ENCODE measurements at regions not wholly inside any gene's neighbourhood (a gene's known extent, or its start where the extent isn't known, plus 50 kb on each side); places are given as distances from the start of the nearest gene placed in this dataset.

DNA sequence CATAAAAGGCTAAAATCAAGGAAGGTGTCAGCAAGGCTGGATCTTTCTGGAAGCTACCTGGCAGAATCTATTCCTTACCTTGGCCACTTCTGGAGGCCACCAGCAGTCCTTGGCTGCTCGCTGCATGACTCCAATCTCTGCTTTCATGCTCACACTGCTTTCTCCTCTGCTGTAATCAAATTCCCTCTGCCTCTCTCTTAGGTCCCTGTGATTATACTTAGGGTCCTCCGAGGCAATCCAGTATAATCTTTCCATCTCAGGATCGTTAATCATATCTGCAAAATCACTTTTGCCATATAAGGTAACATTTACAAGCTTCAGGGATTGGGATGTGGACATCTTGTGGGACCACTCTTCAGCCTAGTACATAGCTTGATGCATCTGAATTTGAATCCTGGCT, 110.7 kb upstream of the IVNS1ABP start:
- Mint-ChIP-seq H3K4me3 (no peak overlapping the region), H3K27me3 (ENCODE audit: low read depth) (no peaks in the 10 kb centered on the region), H3K4me1 (peaks cover 0 to 5% of the 10 kb centered on the region in 2 experiments; a peak in 1 of 4 replicates), H3K27ac (no peak overlapping the region), H3K36me3 (ENCODE audit: insufficient read depth in 1 of 3, low read depth in 3 of 3) (no peaks in the 10 kb centered on the region), H3K9me3 (peaks cover 0 to 3% of the 10 kb centered on the region in 2 experiments; a peak in 2 of 5 replicates)
- Histone ChIP-seq H2BK12ac (ENCODE audit: insufficient read length, low read depth, low read length) (no peak overlapping the region), H3K4me1 (ENCODE audit: insufficient read depth, low read length) (no peaks in the 10 kb centered on the region), H2AFZ (ENCODE audit: low read length) (no peak overlapping the region), H3K23me2 (ENCODE audit: insufficient read length, low read depth, low read length, poor library complexity, severe bottlenecking) (no peaks in the 10 kb centered on the region), H2BK5ac (ENCODE audit: insufficient read length, low read length) (no peak overlapping the region), H4K5ac (ENCODE audit: insufficient read length, low read depth, low read length) (no peak overlapping the region), H4K8ac (replicated peaks; ENCODE audit: insufficient read length, low read depth, low read length) (no peak overlapping the region), H3K4ac (ENCODE audit: low read depth, low read length) (no peak overlapping the region), H4K20me1 (ENCODE audit: control insufficient read depth, insufficient read depth, insufficient read length) (no peaks in the 10 kb centered on the region), H4K91ac (ENCODE audit: insufficient read length, low read depth, low read length) (no peak overlapping the region), H3T11ph (ENCODE audit: low read length) (no peak overlapping the region), H3K79me1 (ENCODE audit: insufficient read depth, low read depth, low read length, poor library complexity, severe bottlenecking) (no peaks in the 10 kb centered on the region), H3K27ac (ENCODE audit: insufficient read length, low read depth, low read length) (no peak overlapping the region), H2BK120ac (ENCODE audit: low read depth, low read length, poor library complexity, severe bottlenecking) (no peak overlapping the region), H3K79me2 (ENCODE audit: insufficient read depth, low read length) (no peaks in the 10 kb centered on the region), H3K14ac (ENCODE audit: insufficient read depth, low read length) (no peak overlapping the region), H3K9me3 (ENCODE audit: control insufficient read depth, low read depth, low read length) (no peaks in the 10 kb centered on the region), H3K9ac (ENCODE audit: extremely low read depth, insufficient read length, low read length) (no peak overlapping the region), H2BK15ac (ENCODE audit: low read depth, low read length) (no peak overlapping the region), H3K23ac (ENCODE audit: insufficient read length, low read depth, low read length) (no peak overlapping the region), H3K27me3 (ENCODE audit: insufficient read depth, low read length) (no peaks in the 10 kb centered on the region), H3K56ac (ENCODE audit: insufficient read length, low read depth, low read length) (no peak overlapping the region), H2BK20ac (ENCODE audit: low read depth, low read length, poor library complexity, severe bottlenecking) (no peak overlapping the region), H2AK5ac (ENCODE audit: insufficient read length, low read length) (no peak overlapping the region), H3K4me2 (ENCODE audit: insufficient read depth, insufficient read length, low read length) (no peak overlapping the region), H3K18ac (ENCODE audit: insufficient read length, low read depth, low read length) (no peak overlapping the region)
- WGBS (ENCODE audit: extremely low coverage, insufficient read length, low lambda C conversion rate), result no CpG with 5 or more reads among the region's 3 CpGs
- TF ChIP-seq, protein P1, sequence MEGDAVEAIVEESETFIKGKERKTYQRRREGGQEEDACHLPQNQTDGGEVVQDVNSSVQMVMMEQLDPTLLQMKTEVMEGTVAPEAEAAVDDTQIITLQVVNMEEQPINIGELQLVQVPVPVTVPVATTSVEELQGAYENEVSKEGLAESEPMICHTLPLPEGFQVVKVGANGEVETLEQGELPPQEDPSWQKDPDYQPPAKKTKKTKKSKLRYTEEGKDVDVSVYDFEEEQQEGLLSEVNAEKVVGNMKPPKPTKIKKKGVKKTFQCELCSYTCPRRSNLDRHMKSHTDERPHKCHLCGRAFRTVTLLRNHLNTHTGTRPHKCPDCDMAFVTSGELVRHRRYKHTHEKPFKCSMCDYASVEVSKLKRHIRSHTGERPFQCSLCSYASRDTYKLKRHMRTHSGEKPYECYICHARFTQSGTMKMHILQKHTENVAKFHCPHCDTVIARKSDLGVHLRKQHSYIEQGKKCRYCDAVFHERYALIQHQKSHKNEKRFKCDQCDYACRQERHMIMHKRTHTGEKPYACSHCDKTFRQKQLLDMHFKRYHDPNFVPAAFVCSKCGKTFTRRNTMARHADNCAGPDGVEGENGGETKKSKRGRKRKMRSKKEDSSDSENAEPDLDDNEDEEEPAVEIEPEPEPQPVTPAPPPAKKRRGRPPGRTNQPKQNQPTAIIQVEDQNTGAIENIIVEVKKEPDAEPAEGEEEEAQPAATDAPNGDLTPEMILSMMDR (conservative IDR thresholded peaks at IDR 0.05), result no peak
- no peak for DNase-seq

Measured in H9 (cell line).